ENCODE measurements at regions not wholly inside any gene's neighbourhood (a gene's known extent, or its start where the extent isn't known, plus 50 kb on each side); places are given as distances from the start of the nearest gene placed in this dataset.

- intact Hi-C loops (cut with micrococcal nuclease) = no loop called here
- no peaks in the 10 kb centered on the region for H3K36me3 Mint-ChIP-seq (ENCODE audit: low read depth)
- no peak for TF ChIP-seq CTCF (IDR thresholded peaks at IDR 0.05)
- H3K27me3 Mint-ChIP-seq = peaks cover 29% of the 10 kb centered on the region
- no peak overlapping the region for H3K27ac Mint-ChIP-seq
- no peaks in the 10 kb centered on the region for H3K9me3 Mint-ChIP-seq
- no peak overlapping the region for H3K4me3 Mint-ChIP-seq
- peaks cover 3% of the 10 kb centered on the region for H3K4me1 Mint-ChIP-seq (ENCODE audit: low read depth)
- no peak for DNase-seq
- ATAC-seq = no peak
- CTCF ChIA-PET = no interaction called here
- POLR2A ChIA-PET = no interaction called here
Measured at GRCh38 chr12:75563351-75563750, 51.9 kb upstream of the KRR1 start.

GRCh38 chr12:75561921-75562320, 50.5 kb upstream of the KRR1 start:
- no peak overlapping the region for H3K4me3 Mint-ChIP-seq
- peaks cover 3% of the 10 kb centered on the region for H3K4me1 Mint-ChIP-seq (ENCODE audit: low read depth)
- intact Hi-C loops (cut with micrococcal nuclease) = no loop called here
- ATAC-seq (no peak), DNase-seq (no peak)
- POLR2A ChIA-PET = interaction anchor here (0.7 kb wide), 1 partner anchor 15 kb away, joined by 3 read pairs; no protein-coding TSS in a partner anchor
- no peak for TF ChIP-seq CTCF (IDR thresholded peaks at IDR 0.05)
- H3K27ac Mint-ChIP-seq = no peak overlapping the region
- H3K27me3 Mint-ChIP-seq = peaks cover 30% of the 10 kb centered on the region
- no peaks in the 10 kb centered on the region for H3K36me3 Mint-ChIP-seq (ENCODE audit: low read depth)
- CTCF ChIA-PET = interaction anchor here (1.5 kb wide), 1 partner anchor 13 kb away, joined by 3 read pairs; no protein-coding TSS in a partner anchor
- no peaks in the 10 kb centered on the region for H3K9me3 Mint-ChIP-seq

Measured in activated CD8-positive, alpha-beta T cell treated with anti-CD3 and anti-CD28 coated beads for 36 hours (primary cell).